GM12892 (cell line): ENCODE measurements at regions not wholly inside any gene's neighbourhood (a gene's known extent, or its start where the extent isn't known, plus 50 kb on each side); places are given as distances from the start of the nearest gene placed in this dataset.

Experiments
- POLR2A ChIP-seq: IDR thresholded peaks from 2 replicates; pipeline ENCODE4 v1.6.1; 2011; ENCODE audit warnings: low read depth, low read length, control low read depth
- POLR2AphosphoS5 ChIP-seq: IDR thresholded peaks from 2 replicates; pipeline ENCODE4 v1.6.1; 2011; ENCODE audit warnings: low read depth, low read length, control low read depth

DNA sequence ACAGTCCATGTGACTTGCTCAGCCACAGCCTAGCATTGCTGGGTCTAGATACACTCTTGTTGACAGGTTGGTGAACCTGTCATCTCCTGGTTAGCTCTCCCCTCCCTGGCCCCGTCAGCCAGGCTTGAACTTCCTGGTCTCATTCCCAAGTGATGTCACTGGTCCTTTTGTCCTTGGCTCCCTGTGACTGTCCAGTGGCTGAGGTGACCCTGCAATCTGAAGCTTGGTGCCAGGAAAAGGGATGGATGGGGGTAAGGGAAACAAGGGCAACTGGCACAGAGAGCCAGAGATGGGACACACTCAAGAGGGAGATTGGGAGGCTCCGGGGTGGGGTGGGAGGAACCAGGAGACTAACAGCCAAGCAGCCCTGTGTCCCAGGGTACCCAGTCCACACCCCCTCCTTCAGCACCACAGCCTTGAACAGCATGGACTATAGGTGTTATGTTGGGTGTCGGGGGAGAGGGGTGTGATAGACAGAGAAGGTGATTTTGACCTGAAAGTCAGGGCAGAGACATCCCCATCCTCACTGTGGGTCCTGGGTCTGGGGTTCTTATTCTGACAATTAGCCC lies 63.8 kb upstream of the THY1 start:
- no peak for TF ChIP-seq POLR2A
- TF ChIP-seq POLR2AphosphoS5, result no peak
